ENCODE measurements at regions not wholly inside any gene's neighbourhood (a gene's known extent, or its start where the extent isn't known, plus 50 kb on each side); places are given as distances from the start of the nearest gene placed in this dataset.

- no peaks in the 10 kb centered on the region for H4K20me1 ChIP-seq (ENCODE audit: insufficient read depth)
- intact Hi-C loops (cut with micrococcal nuclease; ENCODE audit: unreplicated experiment) = no loop called here
- peaks cover 6% of the 10 kb centered on the region; the same call in 1 of the 2 replicates for H3K9me2 ChIP-seq (ENCODE audit: insufficient read depth)
- CTCF ChIA-PET = no interaction called here
- H3K36me3 ChIP-seq (ENCODE audit: low read depth) = no peaks in the 10 kb centered on the region
- peaks cover 4% of the 10 kb centered on the region; the same call in 1 of the 2 replicates for H3K9me3 ChIP-seq (ENCODE audit: insufficient read depth, low read depth)
- H3F3A ChIP-seq (ENCODE audit: insufficient read depth, low read depth) = no peaks in the 10 kb centered on the region
- H3K4me3 ChIP-seq = no peak overlapping the region
- H2AFZ ChIP-seq = no peak overlapping the region
- TF ChIP-seq EZH2 (IDR thresholded peaks at IDR 0.05; ENCODE audit: low read depth) = no peak
- no peak for TF ChIP-seq CTCF (conservative IDR thresholded peaks at IDR 0.05)
- no peak overlapping the region for H3K27ac ChIP-seq
- POLR2A ChIA-PET (ENCODE audit: unreplicated experiment) = no interaction called here
- H3K79me2 ChIP-seq (ENCODE audit: low read depth) = no peaks in the 10 kb centered on the region
- no peak overlapping the region for H3K4me2 ChIP-seq
- BruUV-seq (replicated peaks) = no TSS peak
- no peak for DNase-seq
- no peaks in the 10 kb centered on the region for H3K27me3 ChIP-seq (ENCODE audit: insufficient read depth, low read depth)
- no peaks in the 10 kb centered on the region for H3K4me1 ChIP-seq (replicated peaks; ENCODE audit: insufficient read depth)
Observed at GRCh38 chr1:222034790-222035189, 292.9 kb upstream of the DUSP10 start.

- no peak for TF ChIP-seq EZH2 (IDR thresholded peaks at IDR 0.05; ENCODE audit: low read depth)
- no peak for TF ChIP-seq CTCF (conservative IDR thresholded peaks at IDR 0.05)
- no TSS peak for BruUV-seq (replicated peaks)
- no peaks in the 10 kb centered on the region for H3K79me2 ChIP-seq (ENCODE audit: low read depth)
Observed at GRCh38 chr1:222033450-222033849, 291.6 kb upstream of the DUSP10 start.

GRCh38 chr1:222031318-222031717 lies 289.4 kb upstream of the DUSP10 start:
- CTCF ChIA-PET = no interaction called here
- BruUV-seq (replicated peaks) = no TSS peak
- H3F3A ChIP-seq (ENCODE audit: insufficient read depth, low read depth) = no peaks in the 10 kb centered on the region
- intact Hi-C loops (cut with micrococcal nuclease; ENCODE audit: unreplicated experiment) = no loop called here
- no peaks in the 10 kb centered on the region for H3K36me3 ChIP-seq (ENCODE audit: low read depth)
- H4K20me1 ChIP-seq (ENCODE audit: insufficient read depth) = no peaks in the 10 kb centered on the region
- H3K4me3 ChIP-seq = no peak overlapping the region
- H3K4me2 ChIP-seq = no peak overlapping the region
- no peak for DNase-seq
- no peaks in the 10 kb centered on the region for H3K79me2 ChIP-seq (ENCODE audit: low read depth)
- H3K27ac ChIP-seq = no peak overlapping the region
- peaks cover 6% of the 10 kb centered on the region; the same call in 1 of the 2 replicates for H3K9me2 ChIP-seq (ENCODE audit: insufficient read depth)
- H3K4me1 ChIP-seq (replicated peaks; ENCODE audit: insufficient read depth) = no peaks in the 10 kb centered on the region
- POLR2A ChIA-PET (ENCODE audit: unreplicated experiment) = no interaction called here
- no peak for TF ChIP-seq CTCF (conservative IDR thresholded peaks at IDR 0.05)
- TF ChIP-seq EZH2 (IDR thresholded peaks at IDR 0.05; ENCODE audit: low read depth) = no peak
- H3K9me3 ChIP-seq (ENCODE audit: insufficient read depth, low read depth) = no peaks in the 10 kb centered on the region
- no peak overlapping the region for H2AFZ ChIP-seq
- no peaks in the 10 kb centered on the region for H3K27me3 ChIP-seq (ENCODE audit: insufficient read depth, low read depth)

More at GRCh38 chr1:222033450-222033849, 291.6 kb upstream of the DUSP10 start:
- ChIA-PET POLR2A (ENCODE audit: unreplicated experiment) (no interaction called here), CTCF (no interaction called here)
- DNase-seq = no peak
- Histone ChIP-seq H3K4me3 (no peak overlapping the region), H3K36me3 (ENCODE audit: low read depth) (no peaks in the 10 kb centered on the region), H3K27me3 (ENCODE audit: insufficient read depth, low read depth) (no peaks in the 10 kb centered on the region), H3K27ac (no peak overlapping the region), H2AFZ (no peak overlapping the region), H3K4me1 (replicated peaks; ENCODE audit: insufficient read depth) (no peaks in the 10 kb centered on the region), H3F3A (ENCODE audit: insufficient read depth, low read depth) (no peaks in the 10 kb centered on the region), H3K4me2 (no peak overlapping the region), H4K20me1 (ENCODE audit: insufficient read depth) (no peaks in the 10 kb centered on the region), H3K9me2 (ENCODE audit: insufficient read depth) (peaks cover 6% of the 10 kb centered on the region; the same call in 1 of the 2 replicates), H3K9me3 (ENCODE audit: insufficient read depth, low read depth) (peaks cover 3% of the 10 kb centered on the region; the same call in 1 of the 2 replicates)
- intact Hi-C loops (cut with micrococcal nuclease; ENCODE audit: unreplicated experiment) = no loop called here

All from PC-9 (cell line).